ENCODE measurements at regions not wholly inside any gene's neighbourhood (a gene's known extent, or its start where the extent isn't known, plus 50 kb on each side); places are given as distances from the start of the nearest gene placed in this dataset.

DNA sequence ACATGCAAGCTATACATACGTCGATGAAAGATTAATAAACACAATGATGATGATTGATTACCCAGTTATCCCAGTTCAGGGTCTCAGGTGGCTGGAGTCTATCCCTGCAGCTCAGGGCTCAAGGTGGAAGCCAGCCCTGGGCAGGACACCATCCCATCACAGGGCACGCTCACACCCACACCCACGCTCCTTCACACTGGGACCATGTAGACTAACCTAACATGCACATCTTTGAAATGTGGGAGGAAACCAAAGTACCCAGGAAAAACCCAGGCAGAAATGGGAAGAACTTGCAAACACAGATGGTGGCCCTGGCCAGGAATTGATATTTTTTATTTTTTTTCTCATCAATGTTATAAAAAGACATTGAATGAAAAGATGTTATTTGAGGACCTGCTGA is 151.4 kb upstream of the MCTP2 start:
- no CpG with 5 or more reads among the region's 4 CpGs for WGBS (ENCODE audit: insufficient coverage, low lambda C conversion rate)
- Histone ChIP-seq H3K9me3 (ENCODE audit: control insufficient read depth, low read depth, low read length) (no peaks in the 10 kb centered on the region), H3K27me3 (ENCODE audit: control insufficient read depth, insufficient read depth, low read length) (peaks cover 2% of the 10 kb centered on the region), H3K4me1 (ENCODE audit: control insufficient read depth, insufficient read depth, low read length) (no peaks in the 10 kb centered on the region), H3K36me3 (ENCODE audit: control insufficient read depth, insufficient read depth, low read length) (no peaks in the 10 kb centered on the region), H3K4me3 (ENCODE audit: low read length) (no peak overlapping the region), H3K27ac (ENCODE audit: low read length) (no peak overlapping the region)
- no peak for DNase-seq

GRCh38 chr15:94079459-94079858 is 151.9 kb upstream of the MCTP2 start:
- DNase-seq, result no peak
- H3K27ac ChIP-seq (ENCODE audit: low read length), result no peak overlapping the region
- H3K9me3 ChIP-seq (ENCODE audit: control insufficient read depth, low read depth, low read length), result no peaks in the 10 kb centered on the region
- peaks cover 2% of the 10 kb centered on the region for H3K27me3 ChIP-seq (ENCODE audit: control insufficient read depth, insufficient read depth, low read length)
- no peaks in the 10 kb centered on the region for H3K36me3 ChIP-seq (ENCODE audit: control insufficient read depth, insufficient read depth, low read length)
- H3K4me1 ChIP-seq (ENCODE audit: control insufficient read depth, insufficient read depth, low read length), result no peaks in the 10 kb centered on the region
- no CpG with 5 or more reads among the region's 4 CpGs for WGBS (ENCODE audit: insufficient coverage, low lambda C conversion rate)
- H3K4me3 ChIP-seq (ENCODE audit: low read length), result no peak overlapping the region

DNA sequence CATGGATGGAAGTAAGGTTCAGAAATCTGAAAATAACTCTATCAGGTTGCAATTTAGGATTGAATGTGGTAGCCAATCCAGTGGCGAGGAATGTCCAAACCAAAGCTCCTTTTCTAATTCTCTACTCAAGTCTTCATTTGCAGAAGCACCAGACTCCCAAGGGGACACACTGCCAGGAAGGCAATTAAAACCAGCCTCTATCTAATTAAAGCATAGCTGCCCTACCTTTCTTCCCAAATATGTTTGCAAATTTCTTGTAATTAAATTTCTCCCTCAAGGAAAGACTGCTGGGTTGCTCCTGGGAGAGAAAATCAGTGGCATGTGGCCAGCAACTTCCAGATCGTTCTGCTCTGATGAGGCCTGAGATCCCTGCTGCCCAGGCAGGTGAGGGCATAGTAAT is 153.4 kb upstream of the MCTP2 start:
- Histone ChIP-seq H3K9me3 (ENCODE audit: control insufficient read depth, low read depth, low read length) (no peaks in the 10 kb centered on the region), H3K27me3 (ENCODE audit: control insufficient read depth, insufficient read depth, low read length) (peaks cover 2% of the 10 kb centered on the region), H3K27ac (ENCODE audit: low read length) (no peak overlapping the region), H3K36me3 (ENCODE audit: control insufficient read depth, insufficient read depth, low read length) (no peaks in the 10 kb centered on the region), H3K4me1 (ENCODE audit: control insufficient read depth, insufficient read depth, low read length) (no peaks in the 10 kb centered on the region), H3K4me3 (ENCODE audit: low read length) (no peak overlapping the region)
- DNase-seq, result no peak
- WGBS (ENCODE audit: insufficient coverage, low lambda C conversion rate), result no CpG with 5 or more reads among the region's 2 CpGs

- peaks cover 2% of the 10 kb centered on the region for H3K27me3 ChIP-seq (ENCODE audit: control insufficient read depth, insufficient read depth, low read length)
- WGBS (ENCODE audit: insufficient coverage, low lambda C conversion rate), result no CpG with 5 or more reads among the region's 9 CpGs
- H3K9me3 ChIP-seq (ENCODE audit: control insufficient read depth, low read depth, low read length), result no peaks in the 10 kb centered on the region
- H3K27ac ChIP-seq (ENCODE audit: low read length), result no peak overlapping the region
- no peak overlapping the region for H3K4me3 ChIP-seq (ENCODE audit: low read length)
- H3K4me1 ChIP-seq (ENCODE audit: control insufficient read depth, insufficient read depth, low read length), result no peaks in the 10 kb centered on the region
- peak; percentile 26 to 35 for DNase-seq
- H3K36me3 ChIP-seq (ENCODE audit: control insufficient read depth, insufficient read depth, low read length), result no peaks in the 10 kb centered on the region
Observed at GRCh38 chr15:94075349-94075748, 156.0 kb upstream of the MCTP2 start.

DNA sequence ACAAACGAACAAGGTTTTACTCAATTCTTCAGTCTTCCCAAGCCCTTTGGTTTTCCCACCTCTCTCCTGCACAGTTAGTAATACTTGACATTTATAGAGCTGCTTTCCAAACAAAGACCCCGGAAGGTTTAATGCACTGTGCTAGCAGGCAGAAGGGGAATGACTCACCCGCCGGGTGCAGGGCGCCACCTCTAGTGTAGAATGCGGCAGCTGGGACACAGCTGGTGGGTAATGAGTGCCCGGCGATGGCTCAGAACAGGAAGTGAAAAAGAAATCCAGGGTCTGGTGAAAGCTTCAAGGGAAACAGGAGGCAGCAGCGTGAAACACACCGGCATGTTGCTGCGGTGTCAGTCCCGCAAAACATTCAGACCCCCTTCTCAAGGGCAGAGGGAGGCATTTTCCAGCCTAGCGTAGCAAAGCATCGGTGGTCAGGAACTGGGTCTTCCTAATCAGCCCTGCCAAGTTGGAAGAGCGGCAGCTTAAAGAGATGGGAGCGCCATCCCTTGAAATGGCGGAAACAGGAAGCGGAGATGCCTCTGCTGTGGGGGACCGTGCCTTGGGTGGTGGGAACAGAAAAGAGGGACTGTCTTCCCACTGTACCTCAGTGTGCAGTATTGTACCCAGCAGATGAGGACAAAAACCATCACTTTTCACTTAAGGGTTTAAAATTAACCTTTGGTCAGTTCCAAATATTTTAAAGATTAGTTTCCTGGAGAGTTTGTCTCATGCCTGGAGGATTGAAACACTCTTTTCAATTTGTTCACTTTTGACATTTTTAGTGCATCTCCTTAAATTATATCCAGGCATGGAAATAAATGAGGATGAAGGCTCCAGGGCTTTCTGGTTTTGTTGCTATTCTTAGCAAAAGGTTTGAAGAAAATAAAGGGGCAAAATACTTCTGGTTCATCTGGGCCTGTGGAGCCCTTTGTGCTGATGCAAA is 160.7 kb upstream of the MCTP2 start:
- DNase-seq, result peak; percentile 54 to 75
- Histone ChIP-seq H3K27me3 (ENCODE audit: control insufficient read depth, insufficient read depth, low read length) (peaks cover 2% of the 10 kb centered on the region), H3K4me3 (ENCODE audit: low read length) (no peak overlapping the region), H3K27ac (ENCODE audit: low read length) (no peak overlapping the region), H3K36me3 (ENCODE audit: control insufficient read depth, insufficient read depth, low read length) (no peaks in the 10 kb centered on the region), H3K4me1 (ENCODE audit: control insufficient read depth, insufficient read depth, low read length) (peaks cover 5% of the 10 kb centered on the region), H3K9me3 (ENCODE audit: control insufficient read depth, low read depth, low read length) (no peaks in the 10 kb centered on the region)
- no CpG with 5 or more reads among the region's 19 CpGs for WGBS (ENCODE audit: insufficient coverage, low lambda C conversion rate)

- Histone ChIP-seq H3K4me3 (ENCODE audit: low read length) (no peak overlapping the region), H3K27me3 (ENCODE audit: control insufficient read depth, insufficient read depth, low read length) (no peaks in the 10 kb centered on the region), H3K9me3 (ENCODE audit: control insufficient read depth, low read depth, low read length) (no peaks in the 10 kb centered on the region), H3K27ac (ENCODE audit: low read length) (no peak overlapping the region), H3K4me1 (ENCODE audit: control insufficient read depth, insufficient read depth, low read length) (peaks cover 5% of the 10 kb centered on the region), H3K36me3 (ENCODE audit: control insufficient read depth, insufficient read depth, low read length) (no peaks in the 10 kb centered on the region)
- 43% methylated on average over 4 of the region's 9 CpGs for WGBS (ENCODE audit: insufficient coverage, low lambda C conversion rate)
- DNase-seq, result no peak
Observed at GRCh38 chr15:94069844-94070243, 161.5 kb upstream of the MCTP2 start.

- Histone ChIP-seq H3K4me3 (ENCODE audit: low read length) (no peak overlapping the region), H3K4me1 (ENCODE audit: control insufficient read depth, insufficient read depth, low read length) (peaks cover 5% of the 10 kb centered on the region), H3K9me3 (ENCODE audit: control insufficient read depth, low read depth, low read length) (no peaks in the 10 kb centered on the region), H3K27ac (ENCODE audit: low read length) (no peak overlapping the region), H3K27me3 (ENCODE audit: control insufficient read depth, insufficient read depth, low read length) (no peaks in the 10 kb centered on the region), H3K36me3 (ENCODE audit: control insufficient read depth, insufficient read depth, low read length) (no peaks in the 10 kb centered on the region)
- 95% methylated on average over 3 of the region's 3 CpGs for WGBS (ENCODE audit: insufficient coverage, low lambda C conversion rate)
- no peak for DNase-seq
Observed at GRCh38 chr15:94066811-94067210, 164.6 kb upstream of the MCTP2 start.

- no peaks in the 10 kb centered on the region for H3K36me3 ChIP-seq (ENCODE audit: control insufficient read depth, insufficient read depth, low read length)
- no CpG with 5 or more reads among the region's 3 CpGs for WGBS (ENCODE audit: insufficient coverage, low lambda C conversion rate)
- DNase-seq, result no peak
Observed at GRCh38 chr15:94066046-94066445, 165.3 kb upstream of the MCTP2 start.

DNA sequence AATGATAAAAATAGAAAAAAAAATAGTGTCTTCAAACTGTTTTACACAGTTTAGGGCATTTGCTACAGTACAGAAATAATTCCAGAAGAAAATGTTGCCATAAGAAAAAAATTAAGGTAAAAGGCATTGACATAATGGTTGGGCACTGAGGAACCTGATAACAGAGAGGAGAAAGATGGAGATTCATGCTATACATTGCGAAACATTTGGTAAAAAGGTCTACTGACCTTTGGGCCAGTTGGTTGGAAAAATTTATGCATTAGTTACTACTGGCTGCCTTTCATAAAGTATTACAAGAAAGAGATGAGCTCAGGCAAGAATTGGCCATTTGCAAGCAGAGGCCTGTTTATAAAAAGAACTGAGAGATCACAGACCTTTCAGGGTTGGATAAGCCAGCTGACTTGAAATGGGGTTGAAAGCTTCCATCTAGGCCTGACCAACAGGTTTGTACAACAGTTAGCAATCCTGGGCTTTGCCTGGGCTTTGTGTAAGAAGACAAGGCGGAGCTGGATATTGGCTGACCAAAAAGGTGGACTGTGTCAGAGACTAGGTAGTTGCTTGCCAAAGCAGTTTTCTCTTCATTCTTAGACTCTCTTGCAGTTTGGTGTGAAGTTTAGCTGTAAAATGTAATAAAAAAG is 166.6 kb upstream of the MCTP2 start:
- no peak overlapping the region for H3K4me3 ChIP-seq (ENCODE audit: low read length)
- peaks cover 1% of the 10 kb centered on the region for H3K4me1 ChIP-seq (ENCODE audit: control insufficient read depth, insufficient read depth, low read length)
- no peaks in the 10 kb centered on the region for H3K9me3 ChIP-seq (ENCODE audit: control insufficient read depth, low read depth, low read length)
- no peaks in the 10 kb centered on the region for H3K27me3 ChIP-seq (ENCODE audit: control insufficient read depth, insufficient read depth, low read length)
- DNase-seq, result no peak
- WGBS (ENCODE audit: insufficient coverage, low lambda C conversion rate), result no CpG with 5 or more reads among the region's 2 CpGs
- no peak overlapping the region for H3K27ac ChIP-seq (ENCODE audit: low read length)
- H3K36me3 ChIP-seq (ENCODE audit: control insufficient read depth, insufficient read depth, low read length), result no peaks in the 10 kb centered on the region

More at GRCh38 chr15:94066046-94066445, 165.3 kb upstream of the MCTP2 start:
- Histone ChIP-seq H3K9me3 (ENCODE audit: control insufficient read depth, low read depth, low read length) (no peaks in the 10 kb centered on the region), H3K4me3 (ENCODE audit: low read length) (no peak overlapping the region), H3K27ac (ENCODE audit: low read length) (no peak overlapping the region), H3K4me1 (ENCODE audit: control insufficient read depth, insufficient read depth, low read length) (peaks cover 5% of the 10 kb centered on the region), H3K27me3 (ENCODE audit: control insufficient read depth, insufficient read depth, low read length) (no peaks in the 10 kb centered on the region)

- 53% methylated on average over 2 of the region's 3 CpGs for WGBS (ENCODE audit: insufficient coverage, low lambda C conversion rate)
- Histone ChIP-seq H3K4me3 (ENCODE audit: low read length) (no peak overlapping the region), H3K4me1 (ENCODE audit: control insufficient read depth, insufficient read depth, low read length) (no peaks in the 10 kb centered on the region), H3K36me3 (ENCODE audit: control insufficient read depth, insufficient read depth, low read length) (no peaks in the 10 kb centered on the region), H3K9me3 (ENCODE audit: control insufficient read depth, low read depth, low read length) (no peaks in the 10 kb centered on the region), H3K27me3 (ENCODE audit: control insufficient read depth, insufficient read depth, low read length) (no peaks in the 10 kb centered on the region), H3K27ac (ENCODE audit: low read length) (no peak overlapping the region)
- no peak for DNase-seq
Observed at GRCh38 chr15:94061041-94061440, 170.3 kb upstream of the MCTP2 start.
